ENCODE measurements at regions not wholly inside any gene's neighbourhood (a gene's known extent, or its start where the extent isn't known, plus 50 kb on each side); places are given as distances from the start of the nearest gene placed in this dataset.

DNA sequence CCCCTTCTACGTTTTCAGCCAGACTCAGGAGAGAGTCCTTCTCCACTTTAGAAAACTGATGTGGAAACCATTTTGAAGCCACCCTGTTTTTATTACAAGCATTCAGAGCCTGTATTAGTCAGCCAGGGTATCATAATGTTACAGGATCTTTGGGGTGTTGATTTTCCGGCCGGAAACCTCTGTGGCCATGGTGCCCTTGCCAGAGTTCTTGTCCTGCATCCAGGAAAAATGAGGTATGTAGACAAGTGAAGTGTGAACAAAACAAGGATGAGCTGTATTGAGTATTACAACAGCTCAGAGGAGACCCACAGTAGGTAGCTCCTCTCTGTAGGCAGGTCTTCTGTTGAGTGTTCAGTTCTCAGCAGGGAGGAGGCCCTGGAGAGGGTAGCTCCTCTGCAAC is 241.0 kb upstream of the COPS8 start:
- H3K36me3 ChIP-seq (ENCODE audit: control insufficient read depth, low read depth, low read length) = no peaks in the 10 kb centered on the region
- peaks cover 27% of the 10 kb centered on the region for H3K4me1 ChIP-seq (ENCODE audit: control insufficient read depth, low read depth, low read length)
- no peaks in the 10 kb centered on the region for H3K9me3 ChIP-seq (ENCODE audit: control insufficient read depth, low read depth, low read length)
- H3K4me3 ChIP-seq (ENCODE audit: low read length) = no peak overlapping the region
- H3K27ac ChIP-seq (ENCODE audit: low read length) = no peak overlapping the region
- H3K9ac ChIP-seq (ENCODE audit: low read length) = no peak overlapping the region
- no peaks in the 10 kb centered on the region for H3K27me3 ChIP-seq (ENCODE audit: control insufficient read depth, insufficient read depth, low read length)

GRCh38 chr2:236847023-236847422 is 238.7 kb upstream of the COPS8 start:
- Histone ChIP-seq H3K9ac (ENCODE audit: low read length) (no peak overlapping the region), H3K4me3 (ENCODE audit: low read length) (peak overlapping the region; percentile 45), H3K27me3 (ENCODE audit: control insufficient read depth, insufficient read depth, low read length) (no peaks in the 10 kb centered on the region), H3K36me3 (ENCODE audit: control insufficient read depth, low read depth, low read length) (no peaks in the 10 kb centered on the region), H3K4me1 (ENCODE audit: control insufficient read depth, low read depth, low read length) (peaks cover 27% of the 10 kb centered on the region), H3K27ac (ENCODE audit: low read length) (no peak overlapping the region), H3K9me3 (ENCODE audit: control insufficient read depth, low read depth, low read length) (no peaks in the 10 kb centered on the region)

DNA sequence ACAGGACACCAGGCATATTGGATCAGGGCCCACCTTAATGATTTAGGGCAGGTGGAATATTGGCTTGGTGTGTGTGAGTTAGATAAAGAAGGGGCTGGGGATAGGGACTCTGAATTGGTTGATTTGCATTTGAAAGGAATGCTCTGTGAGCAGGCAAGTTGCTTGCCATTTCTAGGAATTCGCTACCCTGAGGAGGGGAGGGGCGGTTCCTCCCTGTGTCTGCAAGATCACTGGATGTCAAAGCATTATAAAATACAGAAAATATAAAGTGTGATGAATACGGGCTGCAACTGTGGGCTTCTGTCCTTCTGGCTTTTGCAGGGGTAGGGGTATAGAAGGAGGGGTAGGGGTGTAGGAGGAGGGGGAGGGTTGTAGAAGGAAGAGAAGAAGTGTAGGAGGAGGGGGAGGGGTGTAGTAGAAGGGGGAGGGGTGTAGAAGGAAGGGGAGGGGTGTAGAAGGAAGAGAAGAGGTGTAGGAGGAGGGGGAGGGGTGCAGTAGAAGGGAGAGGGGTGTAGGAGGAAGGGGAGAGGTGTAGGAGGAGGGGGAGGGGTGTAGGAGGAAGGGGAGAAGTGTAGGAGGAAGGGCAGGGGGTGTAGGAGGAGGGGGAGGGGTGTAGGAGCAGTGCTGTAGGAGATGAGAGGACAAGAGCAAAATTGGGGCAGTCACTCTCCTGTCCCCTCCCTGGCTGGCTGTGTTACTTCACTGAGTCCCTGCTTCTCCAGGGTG is 238.0 kb upstream of the COPS8 start:
- H3K9me3 ChIP-seq (ENCODE audit: control insufficient read depth, low read depth, low read length) = no peaks in the 10 kb centered on the region
- peak overlapping the region; percentile 45 for H3K4me3 ChIP-seq (ENCODE audit: low read length)
- no peak overlapping the region for H3K27ac ChIP-seq (ENCODE audit: low read length)
- peaks cover 27% of the 10 kb centered on the region for H3K4me1 ChIP-seq (ENCODE audit: control insufficient read depth, low read depth, low read length)
- no peaks in the 10 kb centered on the region for H3K27me3 ChIP-seq (ENCODE audit: control insufficient read depth, insufficient read depth, low read length)
- H3K36me3 ChIP-seq (ENCODE audit: control insufficient read depth, low read depth, low read length) = no peaks in the 10 kb centered on the region
- no peak overlapping the region for H3K9ac ChIP-seq (ENCODE audit: low read length)

DNA sequence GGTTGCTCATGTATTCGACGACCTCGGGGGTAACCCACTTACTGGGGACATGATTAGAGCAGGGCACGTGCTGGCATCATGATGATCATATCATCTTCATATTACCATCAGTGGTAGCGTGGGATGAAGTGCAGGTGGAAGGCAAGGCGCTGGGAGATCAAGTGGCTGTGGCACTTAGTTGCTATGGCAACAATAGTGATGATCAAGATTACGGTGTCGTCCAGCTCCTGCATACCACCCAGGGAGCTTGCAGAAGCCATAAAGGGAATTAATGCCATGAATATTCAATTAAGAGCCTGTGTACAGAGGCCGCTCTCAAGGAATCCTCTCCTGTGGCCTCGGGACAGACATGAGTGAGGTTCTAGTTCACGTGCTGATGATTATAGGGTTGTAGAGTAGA is 237.2 kb upstream of the COPS8 start:
- Histone ChIP-seq H3K27me3 (ENCODE audit: control insufficient read depth, insufficient read depth, low read length) (no peaks in the 10 kb centered on the region), H3K27ac (ENCODE audit: low read length) (no peak overlapping the region), H3K4me3 (ENCODE audit: low read length) (peak overlapping the region; percentile 17), H3K36me3 (ENCODE audit: control insufficient read depth, low read depth, low read length) (no peaks in the 10 kb centered on the region), H3K9me3 (ENCODE audit: control insufficient read depth, low read depth, low read length) (no peaks in the 10 kb centered on the region), H3K9ac (ENCODE audit: low read length) (no peak overlapping the region), H3K4me1 (ENCODE audit: control insufficient read depth, low read depth, low read length) (peaks cover 29% of the 10 kb centered on the region)

DNA sequence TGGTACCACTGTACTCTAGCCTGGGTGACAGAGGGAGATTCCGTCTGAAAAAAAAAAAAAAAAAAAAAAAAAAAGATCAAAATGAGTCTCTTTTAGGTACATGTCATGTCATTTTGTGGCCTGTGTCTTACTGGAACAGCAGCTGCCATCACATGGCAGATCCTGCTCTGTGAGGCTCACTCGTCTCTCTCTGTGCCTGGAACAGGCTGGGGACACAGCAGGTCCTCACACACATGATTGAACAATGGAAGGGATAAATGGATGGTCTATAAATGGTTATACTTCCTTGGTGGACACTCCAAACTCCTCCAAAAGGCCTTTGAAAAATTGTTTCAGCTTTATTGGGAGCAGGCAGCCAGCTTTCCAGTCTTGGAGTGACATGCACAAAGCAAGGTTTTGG is 236.2 kb upstream of the COPS8 start:
- Histone ChIP-seq H3K36me3 (ENCODE audit: control insufficient read depth, low read depth, low read length) (no peaks in the 10 kb centered on the region), H3K27me3 (ENCODE audit: control insufficient read depth, insufficient read depth, low read length) (no peaks in the 10 kb centered on the region), H3K9ac (ENCODE audit: low read length) (no peak overlapping the region), H3K9me3 (ENCODE audit: control insufficient read depth, low read depth, low read length) (no peaks in the 10 kb centered on the region), H3K4me1 (ENCODE audit: control insufficient read depth, low read depth, low read length) (peaks cover 30% of the 10 kb centered on the region), H3K27ac (ENCODE audit: low read length) (no peak overlapping the region), H3K4me3 (ENCODE audit: low read length) (no peak overlapping the region)

- Histone ChIP-seq H3K27me3 (ENCODE audit: control insufficient read depth, insufficient read depth, low read length) (no peaks in the 10 kb centered on the region), H3K36me3 (ENCODE audit: control insufficient read depth, low read depth, low read length) (no peaks in the 10 kb centered on the region), H3K4me3 (ENCODE audit: low read length) (no peak overlapping the region), H3K9ac (ENCODE audit: low read length) (no peak overlapping the region), H3K27ac (ENCODE audit: low read length) (no peak overlapping the region), H3K9me3 (ENCODE audit: control insufficient read depth, low read depth, low read length) (no peaks in the 10 kb centered on the region), H3K4me1 (ENCODE audit: control insufficient read depth, low read depth, low read length) (peaks cover 30% of the 10 kb centered on the region)
Observed at GRCh38 chr2:236849940-236850339, 235.7 kb upstream of the COPS8 start.

DNA sequence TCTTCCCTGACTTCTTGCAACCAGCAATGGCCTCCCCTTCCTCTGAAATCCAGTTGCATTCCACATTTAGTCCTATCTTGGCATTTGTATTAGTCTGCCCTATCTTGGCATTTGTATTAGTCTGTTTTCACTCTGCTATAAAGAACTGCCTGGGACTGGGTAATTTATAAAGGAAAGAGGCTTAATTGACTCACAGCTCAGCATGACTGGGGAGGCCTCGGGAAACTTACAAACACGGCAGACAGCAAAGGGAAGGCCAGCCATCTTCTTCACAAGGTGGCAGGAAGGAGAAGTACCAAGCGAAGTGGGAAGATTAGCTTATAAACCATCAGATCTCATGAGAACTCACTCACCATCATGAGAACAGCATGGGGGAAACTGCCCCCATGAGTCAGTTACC is 234.5 kb upstream of the COPS8 start:
- H3K36me3 ChIP-seq (ENCODE audit: control insufficient read depth, low read depth, low read length) = no peaks in the 10 kb centered on the region
- H3K9me3 ChIP-seq (ENCODE audit: control insufficient read depth, low read depth, low read length) = no peaks in the 10 kb centered on the region
- peaks cover 34% of the 10 kb centered on the region for H3K4me1 ChIP-seq (ENCODE audit: control insufficient read depth, low read depth, low read length)
- H3K9ac ChIP-seq (ENCODE audit: low read length) = no peak overlapping the region
- H3K27me3 ChIP-seq (ENCODE audit: control insufficient read depth, insufficient read depth, low read length) = no peaks in the 10 kb centered on the region
- no peak overlapping the region for H3K27ac ChIP-seq (ENCODE audit: low read length)
- H3K4me3 ChIP-seq (ENCODE audit: low read length) = no peak overlapping the region

- Histone ChIP-seq H3K36me3 (ENCODE audit: control insufficient read depth, low read depth, low read length) (no peaks in the 10 kb centered on the region), H3K4me1 (ENCODE audit: control insufficient read depth, low read depth, low read length) (peaks cover 36% of the 10 kb centered on the region), H3K27me3 (ENCODE audit: control insufficient read depth, insufficient read depth, low read length) (no peaks in the 10 kb centered on the region), H3K27ac (ENCODE audit: low read length) (no peak overlapping the region), H3K4me3 (ENCODE audit: low read length) (no peak overlapping the region), H3K9me3 (ENCODE audit: control insufficient read depth, low read depth, low read length) (no peaks in the 10 kb centered on the region), H3K9ac (ENCODE audit: low read length) (no peak overlapping the region)
Observed at GRCh38 chr2:236852100-236852976, 233.4 kb upstream of the COPS8 start.

DNA sequence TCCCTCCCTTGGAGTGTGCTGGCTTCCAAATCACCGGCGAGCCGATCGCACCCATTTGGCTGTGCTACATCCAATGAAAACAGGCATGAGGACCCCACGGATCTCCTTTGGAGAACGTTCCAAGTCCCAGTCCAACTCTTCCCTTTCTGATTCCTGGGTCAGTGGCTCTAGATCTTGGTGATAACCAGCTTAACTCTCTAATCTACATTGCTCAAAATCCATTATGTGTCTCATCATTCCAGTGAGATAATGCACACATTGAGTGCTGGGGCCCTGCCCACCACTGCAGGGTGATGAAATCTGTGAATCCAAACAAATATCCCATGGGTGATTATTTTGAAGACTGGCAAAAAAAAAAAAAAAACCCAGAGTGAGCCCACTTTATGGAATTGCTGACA is 232.7 kb upstream of the COPS8 start:
- Histone ChIP-seq H3K9ac (ENCODE audit: low read length) (no peak overlapping the region), H3K27me3 (ENCODE audit: control insufficient read depth, insufficient read depth, low read length) (no peaks in the 10 kb centered on the region), H3K4me3 (ENCODE audit: low read length) (no peak overlapping the region)

DNA sequence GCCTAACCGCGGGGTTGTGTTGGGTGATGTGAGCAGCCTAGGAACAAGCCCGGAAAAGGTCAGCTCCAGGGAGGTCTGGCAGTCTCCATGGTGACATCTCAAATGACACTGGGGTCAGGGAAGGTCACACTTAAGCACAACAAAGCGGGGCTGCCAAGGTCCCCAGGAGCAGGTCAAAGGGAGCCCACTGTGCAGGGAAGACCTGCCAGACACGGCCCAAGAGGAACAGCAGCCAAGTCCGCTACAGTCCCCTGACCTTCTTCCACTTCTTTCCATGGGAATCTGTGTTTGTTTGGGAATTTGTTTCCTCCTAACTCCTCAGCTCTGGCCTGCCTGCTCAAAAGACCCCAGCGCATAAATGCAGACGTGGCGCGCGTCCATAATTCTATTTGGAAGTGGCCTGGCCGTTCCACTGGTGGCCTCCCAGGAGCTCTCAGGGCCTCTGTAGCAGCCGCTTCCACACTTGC is 232.1 kb upstream of the COPS8 start:
- no peaks in the 10 kb centered on the region for H3K9me3 ChIP-seq (ENCODE audit: control insufficient read depth, low read depth, low read length)
- no peak overlapping the region for H3K27ac ChIP-seq (ENCODE audit: low read length)
- no peak overlapping the region for H3K9ac ChIP-seq (ENCODE audit: low read length)
- peaks cover 38% of the 10 kb centered on the region for H3K4me1 ChIP-seq (ENCODE audit: control insufficient read depth, low read depth, low read length)
- no peaks in the 10 kb centered on the region for H3K27me3 ChIP-seq (ENCODE audit: control insufficient read depth, insufficient read depth, low read length)
- no peaks in the 10 kb centered on the region for H3K36me3 ChIP-seq (ENCODE audit: control insufficient read depth, low read depth, low read length)
- no peak overlapping the region for H3K4me3 ChIP-seq (ENCODE audit: low read length)

More for the DNA sequence above, 232.7 kb upstream of the COPS8 start:
- no peak overlapping the region for H3K27ac ChIP-seq (ENCODE audit: low read length)
- H3K4me1 ChIP-seq (ENCODE audit: control insufficient read depth, low read depth, low read length) = peaks cover 39% of the 10 kb centered on the region
- no peaks in the 10 kb centered on the region for H3K9me3 ChIP-seq (ENCODE audit: control insufficient read depth, low read depth, low read length)
- H3K36me3 ChIP-seq (ENCODE audit: control insufficient read depth, low read depth, low read length) = no peaks in the 10 kb centered on the region

DNA sequence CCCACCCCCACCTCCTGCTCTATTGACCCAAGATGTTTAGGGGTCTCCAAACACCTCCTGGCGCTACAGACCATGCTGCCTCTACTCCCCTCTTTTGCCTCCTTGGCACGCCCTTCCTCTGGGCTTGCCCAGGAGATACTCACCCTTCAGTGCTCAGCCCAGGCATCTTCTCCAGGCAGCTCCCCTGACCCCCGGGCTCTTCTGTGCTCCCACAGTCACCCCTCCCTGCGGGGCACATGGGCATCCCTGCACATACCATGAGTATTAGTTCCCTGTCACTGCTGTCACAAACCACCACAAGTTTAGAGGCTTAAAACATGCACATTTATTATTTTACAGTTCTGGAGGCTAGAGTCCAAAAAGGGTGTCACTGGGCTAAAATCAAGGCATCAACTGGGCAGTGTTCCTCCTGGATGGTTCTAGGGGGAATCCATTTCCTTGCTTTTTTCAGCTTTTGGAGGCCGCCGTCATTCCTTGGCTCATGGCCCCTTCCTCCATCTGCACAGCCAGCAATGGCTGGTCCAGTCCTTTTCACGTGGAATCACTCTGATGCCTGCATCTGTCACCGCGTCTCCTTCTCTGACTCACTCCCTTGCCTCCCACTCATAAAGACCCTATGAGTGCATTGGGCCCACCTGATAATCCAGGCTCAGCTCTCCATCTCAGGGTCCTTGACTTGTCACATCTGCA is 230.4 kb upstream of the COPS8 start:
- Histone ChIP-seq H3K36me3 (ENCODE audit: control insufficient read depth, low read depth, low read length) (no peaks in the 10 kb centered on the region), H3K9me3 (ENCODE audit: control insufficient read depth, low read depth, low read length) (no peaks in the 10 kb centered on the region), H3K27ac (ENCODE audit: low read length) (no peak overlapping the region), H3K27me3 (ENCODE audit: control insufficient read depth, insufficient read depth, low read length) (no peaks in the 10 kb centered on the region), H3K4me1 (ENCODE audit: control insufficient read depth, low read depth, low read length) (peaks cover 44% of the 10 kb centered on the region), H3K4me3 (ENCODE audit: low read length) (no peak overlapping the region), H3K9ac (ENCODE audit: low read length) (no peak overlapping the region)
